ENCODE measurements at regions not wholly inside any gene's neighbourhood (a gene's known extent, or its start where the extent isn't known, plus 50 kb on each side); places are given as distances from the start of the nearest gene placed in this dataset.
A peak's percentile ranks its signal among the peaks of the same experiment; 100 is the strongest.

DNA sequence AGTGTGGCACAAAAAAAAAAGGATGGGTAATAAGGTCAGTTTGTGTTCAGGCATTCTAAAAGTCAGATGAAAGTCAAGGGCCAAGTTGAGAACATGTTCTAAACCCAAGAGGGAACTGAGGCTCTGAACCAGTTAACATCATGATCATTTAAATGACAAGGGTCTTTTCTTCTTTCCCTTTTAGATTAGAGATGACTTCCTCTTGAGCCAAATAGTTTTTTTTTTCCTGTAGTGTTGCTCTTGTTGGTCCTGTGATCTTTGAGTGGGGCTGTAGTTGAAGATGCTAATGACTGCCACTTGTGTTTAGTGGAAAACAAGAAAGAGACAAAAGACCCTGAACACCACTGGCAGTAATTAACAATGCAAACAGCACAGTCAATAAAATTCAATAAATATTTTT lies 482.7 kb upstream of the SYT4 start:
- Mint-ChIP-seq H3K27me3 (ENCODE audit: low read depth) (no peaks in the 10 kb centered on the region), H3K36me3 (peaks cover 17% of the 10 kb centered on the region), H3K4me1 (peaks cover 35% of the 10 kb centered on the region), H3K27ac (peak overlapping the region; percentile 84), H3K9me3 (peaks cover 17% of the 10 kb centered on the region), H3K4me3 (no peak overlapping the region)
- TF ChIP-seq NFE2L1 (CRISPR knock-in tag; IDR thresholded peaks at IDR 0.05), result no peak
- TF ChIP-seq, protein P1, sequence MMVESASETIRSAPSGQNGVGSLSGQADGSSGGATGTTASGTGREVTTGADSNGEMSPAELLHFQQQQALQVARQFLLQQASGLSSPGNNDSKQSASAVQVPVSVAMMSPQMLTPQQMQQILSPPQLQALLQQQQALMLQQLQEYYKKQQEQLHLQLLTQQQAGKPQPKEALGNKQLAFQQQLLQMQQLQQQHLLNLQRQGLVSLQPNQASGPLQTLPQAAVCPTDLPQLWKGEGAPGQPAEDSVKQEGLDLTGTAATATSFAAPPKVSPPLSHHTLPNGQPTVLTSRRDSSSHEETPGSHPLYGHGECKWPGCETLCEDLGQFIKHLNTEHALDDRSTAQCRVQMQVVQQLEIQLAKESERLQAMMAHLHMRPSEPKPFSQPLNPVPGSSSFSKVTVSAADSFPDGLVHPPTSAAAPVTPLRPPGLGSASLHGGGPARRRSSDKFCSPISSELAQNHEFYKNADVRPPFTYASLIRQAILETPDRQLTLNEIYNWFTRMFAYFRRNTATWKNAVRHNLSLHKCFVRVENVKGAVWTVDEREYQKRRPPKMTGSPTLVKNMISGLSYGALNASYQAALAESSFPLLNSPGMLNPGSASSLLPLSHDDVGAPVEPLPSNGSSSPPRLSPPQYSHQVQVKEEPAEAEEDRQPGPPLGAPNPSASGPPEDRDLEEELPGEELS (CRISPR knock-in tag; IDR thresholded peaks at IDR 0.05), result peak; percentile 38; the same call in 1 of the 2 replicates
- no peak for TF ChIP-seq MYBL2 (CRISPR knock-in tag; IDR thresholded peaks at IDR 0.05)
- no peak for TF ChIP-seq FOXK1 (CRISPR knock-in tag; IDR thresholded peaks at IDR 0.05)
- no peak for TF ChIP-seq JUN (CRISPR knock-in tag; IDR thresholded peaks at IDR 0.05)
- POLR2A ChIA-PET, result no interaction called here
- CTCF ChIA-PET, result no interaction called here
- peak; percentile 88 for ATAC-seq
- DNase-seq (ENCODE audit: low spot score), result no peak

DNA sequence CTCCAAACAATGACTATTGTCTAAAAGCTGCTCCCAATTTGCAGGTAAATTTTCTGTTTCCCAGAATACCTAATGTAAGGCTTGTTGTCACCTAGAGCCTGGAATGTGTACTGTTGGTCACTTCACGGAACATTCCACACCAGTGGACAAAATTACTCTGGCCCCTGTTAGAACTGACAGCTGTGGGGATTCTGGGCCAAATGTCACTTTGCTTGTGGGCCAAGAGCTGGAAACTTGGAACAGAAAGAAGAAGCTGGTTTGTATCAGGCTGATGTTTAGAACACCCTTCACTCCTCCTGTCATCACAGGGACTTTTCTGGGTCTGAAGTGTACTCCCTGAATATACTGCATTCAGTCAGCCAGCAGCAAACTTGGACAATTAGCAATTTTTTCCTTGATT lies 495.6 kb upstream of the SYT4 start:
- Mint-ChIP-seq H3K4me1 (peaks cover 27% of the 10 kb centered on the region), H3K27ac (no peak overlapping the region), H3K4me3 (no peak overlapping the region), H3K9me3 (peaks cover 29% of the 10 kb centered on the region), H3K36me3 (peaks cover 16% of the 10 kb centered on the region), H3K27me3 (ENCODE audit: low read depth) (no peaks in the 10 kb centered on the region)
- POLR2A ChIA-PET, result no interaction called here
- CTCF ChIA-PET, result no interaction called here
- ATAC-seq, result no peak
- TF ChIP-seq TEAD4 (CRISPR knock-in tag; IDR thresholded peaks at IDR 0.05) (no peak), NR1H2 (CRISPR knock-in tag; IDR thresholded peaks at IDR 0.05) (no peak), IRF2 (CRISPR knock-in tag; IDR thresholded peaks at IDR 0.05; ENCODE audit: borderline replicate concordance, low read depth) (no peak), ZNF263 (CRISPR knock-in tag; IDR thresholded peaks at IDR 0.05; ENCODE audit: low read depth) (no peak), NR2C2 (CRISPR knock-in tag; IDR thresholded peaks at IDR 0.05) (no peak), ZNF671 (CRISPR knock-in tag; IDR thresholded peaks at IDR 0.05) (no peak), FOXK1 (CRISPR knock-in tag; IDR thresholded peaks at IDR 0.05) (no peak), ZNF219 (CRISPR knock-in tag; IDR thresholded peaks at IDR 0.05; ENCODE audit: borderline replicate concordance) (no peak), ESRRA (CRISPR knock-in tag; IDR thresholded peaks at IDR 0.05; ENCODE audit: borderline replicate concordance) (no peak), CBFB (CRISPR knock-in tag; IDR thresholded peaks at IDR 0.05; ENCODE audit: low read depth) (no peak), JUN (CRISPR knock-in tag; IDR thresholded peaks at IDR 0.05) (no peak), FOXJ3 (CRISPR knock-in tag; IDR thresholded peaks at IDR 0.05; ENCODE audit: borderline replicate concordance) (no peak)
- TF ChIP-seq, protein P1 (CRISPR knock-in tag; IDR thresholded peaks at IDR 0.05), result no peak
- TF ChIP-seq, protein P2, sequence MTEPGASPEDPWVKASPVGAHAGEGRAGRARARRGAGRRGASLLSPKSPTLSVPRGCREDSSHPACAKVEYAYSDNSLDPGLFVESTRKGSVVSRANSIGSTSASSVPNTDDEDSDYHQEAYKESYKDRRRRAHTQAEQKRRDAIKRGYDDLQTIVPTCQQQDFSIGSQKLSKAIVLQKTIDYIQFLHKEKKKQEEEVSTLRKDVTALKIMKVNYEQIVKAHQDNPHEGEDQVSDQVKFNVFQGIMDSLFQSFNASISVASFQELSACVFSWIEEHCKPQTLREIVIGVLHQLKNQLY (CRISPR knock-in tag; IDR thresholded peaks at IDR 0.05), result no peak
- TF ChIP-seq, protein P3, sequence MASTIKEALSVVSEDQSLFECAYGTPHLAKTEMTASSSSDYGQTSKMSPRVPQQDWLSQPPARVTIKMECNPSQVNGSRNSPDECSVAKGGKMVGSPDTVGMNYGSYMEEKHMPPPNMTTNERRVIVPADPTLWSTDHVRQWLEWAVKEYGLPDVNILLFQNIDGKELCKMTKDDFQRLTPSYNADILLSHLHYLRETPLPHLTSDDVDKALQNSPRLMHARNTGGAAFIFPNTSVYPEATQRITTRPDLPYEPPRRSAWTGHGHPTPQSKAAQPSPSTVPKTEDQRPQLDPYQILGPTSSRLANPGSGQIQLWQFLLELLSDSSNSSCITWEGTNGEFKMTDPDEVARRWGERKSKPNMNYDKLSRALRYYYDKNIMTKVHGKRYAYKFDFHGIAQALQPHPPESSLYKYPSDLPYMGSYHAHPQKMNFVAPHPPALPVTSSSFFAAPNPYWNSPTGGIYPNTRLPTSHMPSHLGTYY (CRISPR knock-in tag; IDR thresholded peaks at IDR 0.05), result no peak
- TF ChIP-seq, protein P4, sequence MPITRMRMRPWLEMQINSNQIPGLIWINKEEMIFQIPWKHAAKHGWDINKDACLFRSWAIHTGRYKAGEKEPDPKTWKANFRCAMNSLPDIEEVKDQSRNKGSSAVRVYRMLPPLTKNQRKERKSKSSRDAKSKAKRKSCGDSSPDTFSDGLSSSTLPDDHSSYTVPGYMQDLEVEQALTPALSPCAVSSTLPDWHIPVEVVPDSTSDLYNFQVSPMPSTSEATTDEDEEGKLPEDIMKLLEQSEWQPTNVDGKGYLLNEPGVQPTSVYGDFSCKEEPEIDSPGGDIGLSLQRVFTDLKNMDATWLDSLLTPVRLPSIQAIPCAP (CRISPR knock-in tag; IDR thresholded peaks at IDR 0.05), result no peak
- TF ChIP-seq, protein P5, sequence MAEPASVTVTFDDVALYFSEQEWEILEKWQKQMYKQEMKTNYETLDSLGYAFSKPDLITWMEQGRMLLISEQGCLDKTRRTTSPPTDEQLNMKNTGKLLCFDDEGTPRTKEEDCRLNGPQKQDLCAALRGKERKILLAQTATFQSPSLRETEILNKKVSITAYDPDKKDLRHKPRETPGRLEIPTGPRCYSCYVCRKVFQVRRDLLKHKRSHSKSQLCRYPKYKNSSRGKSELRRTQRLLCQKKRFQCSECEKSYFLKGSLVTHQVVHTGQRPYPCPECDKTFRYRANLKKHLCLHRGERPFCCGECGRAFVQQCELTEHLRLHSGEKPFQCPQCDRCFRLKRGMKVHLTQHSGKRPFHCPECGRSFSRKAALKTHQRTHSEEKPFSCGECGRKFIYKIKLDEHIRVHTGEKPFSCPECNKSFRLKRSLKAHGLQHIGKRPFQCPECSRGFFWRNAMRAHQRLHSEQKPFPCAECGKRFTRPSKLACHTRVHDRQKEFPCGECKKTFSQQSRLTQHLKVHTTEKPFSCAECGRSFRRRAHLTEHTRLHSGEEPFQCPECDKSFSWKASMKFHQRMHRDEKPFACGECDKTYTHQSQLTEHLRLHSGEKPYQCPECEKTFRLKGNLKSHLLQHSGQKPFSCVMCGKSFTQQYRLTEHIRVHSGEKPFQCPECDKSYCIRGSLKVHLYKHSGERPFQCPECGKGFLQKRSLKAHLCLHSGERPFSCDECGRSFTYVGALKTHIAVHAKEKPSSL (CRISPR knock-in tag; conservative IDR thresholded peaks at IDR 0.05), result no peak
- no peak for DNase-seq (ENCODE audit: low spot score)
